Caco-2 (cell line): ENCODE measurements at regions not wholly inside any gene's neighbourhood (a gene's known extent, or its start where the extent isn't known, plus 50 kb on each side); places are given as distances from the start of the nearest gene placed in this dataset.

Experiments used
- BruUV-seq: library from RNA; stranded (reverse); fragments of 400-500 nt; replicated peaks from 2 replicates; lab custom pipeline; 2021; lab: Mats Ljungman, UMichigan
- CTCF ChIA-PET: fragments of 300-600 bp; sonication (Branson Sonifier 250); formaldehyde crosslinking; loops from one replicate; lab custom pipeline; 2022; ENCODE audit warnings: antibody characterized with exemption; lab: Charles Lee
- POLR2A ChIA-PET: fragments of 300-600 bp; sonication (Branson Sonifier 250); formaldehyde crosslinking; loops from one replicate; lab custom pipeline; 2022; ENCODE audit warnings: antibody characterized with exemption; lab: Charles Lee
- DNase-seq, 2 experiments: peaks; one replicate each; pipeline versions ENCODE4 v3.0.0 to v3.0.0-alpha.2; 2020 to 2022
- H3K27me3 ChIP-seq: replicated peaks from 2 replicates; pipeline ENCODE4 v1.6.0; 2011; ENCODE audit warnings: low read length; ENCODE audit not compliant: control insufficient read depth, insufficient read depth
- H3K36me3 ChIP-seq: 2 replicates; pipeline ENCODE4 v1.5.1; 2011; ENCODE audit warnings: low read length; ENCODE audit not compliant: control insufficient read depth, insufficient read depth
- H3K4me1 ChIP-seq: fragments of 250-450 bp; sonication (Bioruptor Pico); 2 replicates; pipeline ENCODE4 v1.5.1; 2020; ENCODE audit warnings: mild to moderate bottlenecking
- H3K4me3 ChIP-seq: 2 replicates; pipeline ENCODE4 v1.5.1; 2011; ENCODE audit warnings: low read depth, mild to moderate bottlenecking, control low read depth, low read length
- H3K9me3 ChIP-seq: fragments of 250-450 bp; sonication (Bioruptor Pico); 2 replicates; pipeline ENCODE4 v1.5.1; 2020; ENCODE audit warnings: mild to moderate bottlenecking, moderate library complexity
- H3K27ac Mint-ChIP-seq: one replicate; pipeline ENCODE4 v1.8.0; 2022; ENCODE audit warnings: mixed read lengths; ENCODE audit not compliant: unreplicated experiment
- H3K27me3 Mint-ChIP-seq: one replicate; pipeline ENCODE4 v1.8.0; 2022; ENCODE audit warnings: mixed read lengths; ENCODE audit not compliant: insufficient read depth, unreplicated experiment
- H3K36me3 Mint-ChIP-seq: one replicate; pipeline ENCODE4 v1.8.0; 2022; ENCODE audit warnings: mild to moderate bottlenecking, mixed read lengths; ENCODE audit not compliant: insufficient read depth, unreplicated experiment
- H3K4me1 Mint-ChIP-seq: one replicate; pipeline ENCODE4 v1.8.0; 2022; ENCODE audit warnings: low read depth, mixed read lengths; ENCODE audit not compliant: unreplicated experiment
- H3K4me3 Mint-ChIP-seq: one replicate; pipeline ENCODE4 v1.8.0; 2022; ENCODE audit warnings: mild to moderate bottlenecking, moderate library complexity, mixed read lengths; ENCODE audit not compliant: unreplicated experiment
- H3K9me3 Mint-ChIP-seq: one replicate; pipeline ENCODE4 v1.8.0; 2022; ENCODE audit warnings: mixed read lengths; ENCODE audit not compliant: unreplicated experiment
- intact Hi-C: fragments of 100-400 bp; cut with micrococcal nuclease; formaldehyde crosslinking; loops from one replicate; pipeline ENCODE4 v1.10.0; 2022; ENCODE audit not compliant: unreplicated experiment
- TF ChIP-seq, protein P1 (sequence below), 2 experiments: fragments of 200-600 bp in 1 of 2; IDR thresholded peaks; 1 replicate in 1 of 2; 2 replicates in 1 of 2; pipeline versions ENCODE4 v1.5.1 to v1.8.0; 2011 to 2022; ENCODE audit warnings: antibody characterized with exemption in 1 of 2, control low read depth in 1 of 2, inconsistent platforms in 1 of 2, low read depth in 1 of 2, low read length in 1 of 2, mild to moderate bottlenecking in 1 of 2, moderate library complexity in 1 of 2; ENCODE audit not compliant: insufficient read depth in 1 of 2, severe bottlenecking in 1 of 2, unreplicated experiment in 1 of 2

DNA sequence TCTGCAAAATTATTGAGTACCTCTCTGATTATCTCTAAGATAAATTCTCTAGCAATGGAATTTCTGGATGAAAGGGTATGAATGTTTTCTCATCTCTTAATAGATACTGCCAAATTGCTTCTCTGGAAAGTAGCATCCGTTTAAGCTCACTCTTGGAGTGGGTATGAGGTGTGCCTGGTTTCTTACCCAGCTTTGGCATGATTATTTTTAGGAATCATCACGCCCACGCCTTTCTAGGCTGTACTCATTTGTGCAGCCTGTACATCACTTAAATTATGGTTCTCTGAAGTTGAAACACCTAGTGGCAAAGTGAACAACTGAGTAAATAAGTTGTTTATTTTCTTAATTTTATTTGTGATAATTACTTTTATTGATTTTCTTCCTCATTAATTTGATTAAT lies 156.5 kb upstream of the IL12B start:
- H3K4me3 Mint-ChIP-seq, result no peak overlapping the region
- H3K4me1 Mint-ChIP-seq, result no peaks in the 10 kb centered on the region
- intact Hi-C loops, result no loop called here

GRCh38 chr5:159488516-159488915 lies 158.2 kb upstream of the IL12B start:
- Histone ChIP-seq H3K9me3 (no peaks in the 10 kb centered on the region), H3K27me3 (no peaks in the 10 kb centered on the region), H3K4me3 (no peak overlapping the region), H3K4me1 (no peaks in the 10 kb centered on the region), H3K36me3 (no peaks in the 10 kb centered on the region)
- Mint-ChIP-seq H3K9me3 (no peaks in the 10 kb centered on the region), H3K27me3 (no peaks in the 10 kb centered on the region), H3K4me1 (no peaks in the 10 kb centered on the region), H3K27ac (no peak overlapping the region), H3K36me3 (no peaks in the 10 kb centered on the region), H3K4me3 (no peak overlapping the region)
- ChIA-PET POLR2A (no interaction called here), CTCF (no interaction called here)
- BruUV-seq, result no TSS peak
- TF ChIP-seq, protein P1, sequence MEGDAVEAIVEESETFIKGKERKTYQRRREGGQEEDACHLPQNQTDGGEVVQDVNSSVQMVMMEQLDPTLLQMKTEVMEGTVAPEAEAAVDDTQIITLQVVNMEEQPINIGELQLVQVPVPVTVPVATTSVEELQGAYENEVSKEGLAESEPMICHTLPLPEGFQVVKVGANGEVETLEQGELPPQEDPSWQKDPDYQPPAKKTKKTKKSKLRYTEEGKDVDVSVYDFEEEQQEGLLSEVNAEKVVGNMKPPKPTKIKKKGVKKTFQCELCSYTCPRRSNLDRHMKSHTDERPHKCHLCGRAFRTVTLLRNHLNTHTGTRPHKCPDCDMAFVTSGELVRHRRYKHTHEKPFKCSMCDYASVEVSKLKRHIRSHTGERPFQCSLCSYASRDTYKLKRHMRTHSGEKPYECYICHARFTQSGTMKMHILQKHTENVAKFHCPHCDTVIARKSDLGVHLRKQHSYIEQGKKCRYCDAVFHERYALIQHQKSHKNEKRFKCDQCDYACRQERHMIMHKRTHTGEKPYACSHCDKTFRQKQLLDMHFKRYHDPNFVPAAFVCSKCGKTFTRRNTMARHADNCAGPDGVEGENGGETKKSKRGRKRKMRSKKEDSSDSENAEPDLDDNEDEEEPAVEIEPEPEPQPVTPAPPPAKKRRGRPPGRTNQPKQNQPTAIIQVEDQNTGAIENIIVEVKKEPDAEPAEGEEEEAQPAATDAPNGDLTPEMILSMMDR (IDR thresholded peaks at IDR 0.05; ENCODE audit: insufficient read depth in 1 of 2, low read depth in 1 of 2, low read length in 1 of 2, severe bottlenecking in 1 of 2, unreplicated experiment in 1 of 2), result no peak
- DNase-seq, result no peak
- intact Hi-C loops, result no loop called here

More for the DNA sequence above, 156.5 kb upstream of the IL12B start:
- TF ChIP-seq, protein P1 (IDR thresholded peaks at IDR 0.05; ENCODE audit: insufficient read depth in 1 of 2, low read depth in 1 of 2, low read length in 1 of 2, severe bottlenecking in 1 of 2, unreplicated experiment in 1 of 2), result no peak
- no peaks in the 10 kb centered on the region for H3K27me3 ChIP-seq
- no peaks in the 10 kb centered on the region for H3K36me3 ChIP-seq
- Mint-ChIP-seq H3K9me3 (no peaks in the 10 kb centered on the region), H3K36me3 (no peaks in the 10 kb centered on the region), H3K27ac (no peak overlapping the region), H3K27me3 (no peaks in the 10 kb centered on the region)
- POLR2A ChIA-PET, result no interaction called here
- no peak overlapping the region for H3K4me3 ChIP-seq
- no peaks in the 10 kb centered on the region for H3K9me3 ChIP-seq
- BruUV-seq, result no TSS peak
- CTCF ChIA-PET, result no interaction called here
- no peaks in the 10 kb centered on the region for H3K4me1 ChIP-seq
- DNase-seq, result no peak

DNA sequence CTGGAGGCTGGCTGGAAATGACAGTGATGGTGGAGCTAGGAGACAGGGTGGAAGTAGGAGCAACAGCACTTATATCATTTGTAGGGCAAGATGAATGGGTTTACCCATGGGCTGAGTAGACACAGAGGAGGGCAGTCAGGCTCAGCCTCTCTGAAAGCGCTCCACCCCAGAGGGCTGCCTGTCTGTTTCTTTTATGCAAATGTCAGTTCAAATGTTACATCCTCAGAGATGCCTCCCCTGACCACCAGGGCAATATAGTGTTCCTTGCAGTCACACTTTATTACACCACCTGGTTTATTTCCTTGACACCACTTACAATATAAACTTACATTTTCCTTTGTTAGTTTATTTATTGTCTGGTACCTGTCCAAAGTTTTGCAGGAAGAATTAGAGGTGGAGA lies 159.5 kb upstream of the IL12B start:
- CTCF ChIA-PET, result no interaction called here
- Histone ChIP-seq H3K9me3 (no peaks in the 10 kb centered on the region), H3K36me3 (no peaks in the 10 kb centered on the region), H3K27me3 (no peaks in the 10 kb centered on the region), H3K4me1 (no peaks in the 10 kb centered on the region), H3K4me3 (no peak overlapping the region)
- no peak for DNase-seq
- H3K9me3 Mint-ChIP-seq, result no peaks in the 10 kb centered on the region
- H3K27me3 Mint-ChIP-seq, result no peaks in the 10 kb centered on the region
- POLR2A ChIA-PET, result no interaction called here
- no peak overlapping the region for H3K4me3 Mint-ChIP-seq
- BruUV-seq, result no TSS peak
- no peak overlapping the region for H3K27ac Mint-ChIP-seq
- TF ChIP-seq, protein P1 (IDR thresholded peaks at IDR 0.05; ENCODE audit: insufficient read depth in 1 of 2, low read depth in 1 of 2, low read length in 1 of 2, severe bottlenecking in 1 of 2, unreplicated experiment in 1 of 2), result no peak
- intact Hi-C loops, result no loop called here
- H3K4me1 Mint-ChIP-seq, result no peaks in the 10 kb centered on the region
- no peaks in the 10 kb centered on the region for H3K36me3 Mint-ChIP-seq
